Breast epithelium (tissue), 3 donors: ENCODE measurements at regions not wholly inside any gene's neighbourhood (a gene's known extent, or its start where the extent isn't known, plus 50 kb on each side); places are given as distances from the start of the nearest gene placed in this dataset.

ENCODE experiments used
- CTCF ChIP-seq, 3 donors: fragments of 450-650 bp; IDR thresholded peaks; one replicate each; pipeline ENCODE4 v1.5.1; 2016 to 2017; ENCODE audit warnings: antibody characterized with exemption in 3 of 3, mild to moderate bottlenecking in 3 of 3, moderate library complexity in 3 of 3
- POLR2A ChIP-seq: fragments of 450-650 bp; IDR thresholded peaks from one replicate; pipeline ENCODE4 v1.6.1; 2016; ENCODE audit warnings: antibody characterized with exemption, mild to moderate bottlenecking, moderate library complexity
- POLR2AphosphoS5 ChIP-seq, 3 donors: sonication (generic); formaldehyde crosslinking; IDR thresholded peaks; one replicate each; pipeline ENCODE4 v1.6.1; 2017; ENCODE audit warnings: antibody characterized with exemption in 3 of 3

GRCh38 chrX:148080593-148080992 lies 99.5 kb downstream of the FMR1NB start:
- no peak for TF ChIP-seq CTCF (IDR thresholded peaks at IDR 0.05)
- TF ChIP-seq POLR2AphosphoS5 (IDR thresholded peaks at IDR 0.05) = no peak
- no peak for TF ChIP-seq POLR2A
